DLD1 (cell line): ENCODE measurements at regions not wholly inside any gene's neighbourhood (a gene's known extent, or its start where the extent isn't known, plus 50 kb on each side); places are given as distances from the start of the nearest gene placed in this dataset.

Experiments used
- in situ Hi-C: cut with HindIII; loops from 2 replicates; pipeline ENCODE4 v1.10.0; 2017; ENCODE audit warnings: low sequenced_read_pairs

GRCh38 chr15:47824147-47824546 is 106.8 kb downstream of the SEMA6D start:
- in situ Hi-C loops, result no loop called here

DNA sequence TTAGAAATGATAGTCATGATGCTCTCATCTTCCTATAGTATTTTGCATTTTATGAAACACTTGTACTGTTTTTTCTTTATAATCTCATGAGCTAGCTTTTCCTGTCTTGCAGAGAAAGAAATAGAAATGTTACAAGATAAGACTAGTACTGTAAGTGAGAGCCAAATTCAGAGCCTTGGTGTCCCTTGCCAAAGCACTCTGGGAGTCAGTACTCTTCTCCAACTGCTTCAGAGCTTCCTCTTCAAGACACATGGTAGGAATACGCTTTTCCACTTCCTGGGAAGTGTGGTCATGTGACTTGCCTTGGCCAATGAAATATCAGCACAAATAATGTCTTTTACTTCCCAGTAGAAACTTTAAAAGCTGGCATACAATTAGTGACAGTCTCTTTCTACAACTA is 112.4 kb downstream of the SEMA6D start:
- in situ Hi-C loops, result no loop called here

DNA sequence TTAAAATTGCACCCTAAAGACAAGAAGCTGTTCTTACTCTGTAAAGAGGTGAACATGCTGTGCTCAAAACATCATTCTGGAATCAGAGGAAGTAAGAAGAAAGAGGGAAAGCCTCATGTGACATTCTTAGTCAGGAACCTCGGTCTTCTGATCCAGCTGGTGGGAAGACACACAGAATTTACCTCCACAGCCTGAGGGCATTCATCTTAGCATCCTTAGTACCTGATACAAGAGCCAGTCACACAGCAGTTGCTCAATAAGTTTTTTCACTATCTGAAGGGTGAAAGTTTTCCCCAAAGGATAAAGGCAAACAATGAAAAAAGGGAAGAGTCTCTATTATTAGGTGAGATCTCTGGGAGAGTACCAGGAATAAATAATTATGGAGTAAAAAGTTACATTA is 116.8 kb downstream of the SEMA6D start:
- in situ Hi-C loops, result no loop called here

DNA sequence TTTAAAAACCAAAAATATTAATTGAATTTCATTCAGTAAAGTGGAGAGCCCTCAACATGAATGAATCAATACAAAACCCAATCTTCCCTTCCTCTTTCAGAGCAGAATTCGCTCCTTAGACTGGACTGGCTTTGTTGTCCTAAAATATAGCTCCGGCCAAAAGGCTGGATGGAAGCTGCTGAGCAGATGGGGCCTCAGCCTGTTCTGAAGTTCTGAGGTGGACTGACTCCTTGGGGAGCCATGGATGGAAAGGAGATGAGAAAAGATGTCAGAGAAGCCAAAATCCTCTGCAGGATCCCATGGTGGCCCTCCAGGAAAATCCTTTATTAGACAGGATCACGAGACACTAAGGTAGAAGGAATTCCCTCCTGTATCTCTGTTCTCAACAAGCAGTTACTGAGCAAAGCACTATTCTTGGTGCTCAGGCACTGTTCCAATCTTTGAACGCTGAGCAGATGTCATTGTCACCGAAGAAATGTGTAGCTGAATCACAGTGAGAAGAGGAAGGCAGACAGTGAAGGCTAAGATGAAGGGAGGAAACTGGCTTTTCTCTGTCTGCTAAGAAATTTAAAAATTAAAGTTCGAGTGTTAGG is 122.0 kb downstream of the SEMA6D start:
- in situ Hi-C loops, result no loop called here

GRCh38 chr15:47843124-47843663 is 125.9 kb downstream of the SEMA6D start:
- in situ Hi-C loops, result no loop called here

GRCh38 chr15:47844437-47844836 is 127.1 kb downstream of the SEMA6D start:
- in situ Hi-C loops, result no loop called here

DNA sequence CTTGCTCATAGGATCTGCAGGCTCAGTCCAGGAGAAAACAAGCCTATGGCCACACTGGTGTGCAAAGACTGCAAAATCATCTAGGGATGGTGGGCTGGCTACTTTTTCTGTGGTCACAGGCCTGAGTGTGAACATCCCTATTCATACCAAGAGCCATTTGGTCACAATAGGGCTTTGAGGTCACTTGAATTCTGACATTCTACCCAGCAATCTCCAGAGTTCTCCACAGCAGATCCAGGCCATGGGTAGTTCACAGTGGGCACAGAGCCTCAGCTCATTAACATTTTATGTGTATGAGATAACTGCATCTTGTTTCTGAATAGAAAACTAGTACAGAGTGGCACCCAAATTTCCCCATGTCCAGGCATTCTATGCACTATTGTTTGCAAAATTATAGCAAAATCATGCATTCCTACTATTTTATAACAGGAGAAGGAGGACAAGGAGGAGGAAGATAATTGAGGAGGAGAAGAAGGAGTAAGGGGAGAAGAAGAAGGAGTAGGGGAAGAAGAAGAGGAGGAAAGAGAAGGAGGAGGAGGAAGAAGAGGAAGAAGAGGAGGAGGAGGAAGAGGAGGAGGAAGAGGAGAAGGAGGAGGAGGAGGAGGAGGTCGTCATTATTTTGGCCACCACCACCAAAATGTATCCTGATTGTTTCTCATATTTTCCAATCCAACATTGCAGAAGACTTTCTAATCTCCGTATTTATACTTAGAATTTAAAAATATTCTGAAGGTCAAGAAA is 129.0 kb downstream of the SEMA6D start:
- in situ Hi-C loops, result no loop called here

- in situ Hi-C loops, result no loop called here
Measured at GRCh38 chr15:47846876-47847275, 129.6 kb downstream of the SEMA6D start.

GRCh38 chr15:47856071-47856470 is 138.8 kb downstream of the SEMA6D start:
- in situ Hi-C loops, result no loop called here

GRCh38 chr15:47857014-47857775 is 139.9 kb downstream of the SEMA6D start:
- in situ Hi-C loops, result no loop called here

DNA sequence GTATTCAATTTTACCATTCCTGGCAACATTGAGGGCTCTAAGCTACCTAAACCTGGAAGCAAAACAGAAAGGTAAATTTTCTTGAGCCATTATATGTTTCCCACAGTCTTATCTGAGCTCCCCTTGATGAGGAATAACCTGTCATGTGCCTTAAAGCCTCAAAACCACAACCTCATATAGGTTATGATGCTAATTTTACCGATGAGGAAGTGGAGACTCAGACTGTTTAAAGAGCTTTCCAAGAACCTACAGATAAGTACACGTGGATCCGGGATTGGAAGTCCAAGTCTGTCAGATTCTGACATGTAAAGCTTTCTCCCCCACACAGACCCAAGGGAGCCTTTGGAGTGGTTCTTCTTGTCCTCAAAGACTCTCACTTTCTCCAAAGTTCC is 140.5 kb downstream of the SEMA6D start:
- in situ Hi-C loops, result no loop called here

- in situ Hi-C loops, result no loop called here
Measured at GRCh38 chr15:47861111-47861903, 144.0 kb downstream of the SEMA6D start.

DNA sequence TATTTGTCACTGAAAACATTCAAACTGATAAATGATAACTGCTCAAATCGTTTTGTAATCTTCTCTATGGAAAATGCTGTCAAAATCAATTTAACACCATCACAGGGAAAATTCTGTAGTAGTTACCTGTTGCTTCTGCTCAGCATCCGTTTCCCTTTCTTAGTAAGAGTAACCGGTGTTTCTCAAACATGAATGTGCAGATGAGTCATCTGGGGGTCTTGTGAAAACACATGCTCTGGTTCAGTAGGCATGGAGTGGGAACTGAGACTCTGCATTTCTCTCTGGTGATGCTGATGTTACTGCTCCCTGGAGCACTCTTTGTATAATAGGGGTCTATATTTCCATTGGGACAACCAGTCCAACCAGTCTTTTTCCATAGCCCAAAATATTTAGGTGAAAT is 145.1 kb downstream of the SEMA6D start:
- in situ Hi-C loops, result no loop called here

DNA sequence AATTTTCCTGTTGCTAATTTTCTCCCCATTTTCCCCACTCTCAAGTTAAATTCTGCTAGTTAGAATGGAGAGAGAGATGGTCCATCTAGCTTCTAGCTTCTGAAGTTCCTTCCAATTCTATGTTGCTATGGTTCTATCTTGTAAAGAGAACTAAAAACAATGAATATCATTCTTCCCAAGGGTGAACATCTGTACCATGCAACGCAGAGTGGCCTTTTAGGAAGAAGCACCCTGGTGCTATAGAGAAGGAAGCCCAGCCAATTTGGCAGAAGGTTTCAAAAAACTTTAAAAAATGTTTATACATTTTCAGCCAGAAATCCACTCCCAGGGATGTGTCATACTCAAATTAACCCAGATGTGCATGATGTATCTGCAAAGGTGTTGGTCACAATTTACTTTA is 149.1 kb downstream of the SEMA6D start:
- in situ Hi-C loops, result no loop called here

GRCh38 chr15:47870300-47870955 is 153.1 kb downstream of the SEMA6D start:
- in situ Hi-C loops, result no loop called here

DNA sequence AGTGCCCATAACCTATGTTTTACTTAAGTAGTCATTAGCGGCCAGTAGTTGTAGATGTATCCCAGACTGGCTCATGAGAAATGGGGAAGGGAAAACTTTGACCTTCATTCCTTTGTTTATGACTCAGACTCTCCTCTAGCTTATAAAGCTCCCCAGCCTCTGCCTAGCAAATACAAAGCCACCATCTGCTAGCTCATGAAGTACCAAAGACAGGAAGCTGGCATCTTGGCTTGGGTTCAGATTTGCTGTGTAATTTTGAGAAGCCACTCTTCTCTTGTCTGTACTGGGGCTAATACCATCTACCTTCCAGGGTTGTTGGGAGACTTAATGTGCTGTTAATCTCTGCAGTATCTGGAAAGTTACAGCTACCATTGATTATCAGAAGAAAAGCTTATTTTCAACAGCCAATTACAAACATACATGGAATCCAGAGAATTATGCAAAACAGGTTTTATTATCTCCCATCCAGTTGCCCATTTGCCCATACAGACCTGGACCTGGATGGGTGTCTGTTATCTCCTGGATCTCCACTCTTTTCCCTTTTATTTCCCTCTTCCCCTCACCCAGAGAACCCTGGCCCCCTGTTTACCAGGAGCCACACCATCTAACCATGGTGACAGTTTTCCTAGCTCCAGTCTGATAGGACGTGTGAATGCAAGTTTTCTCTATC is 153.8 kb downstream of the SEMA6D start:
- in situ Hi-C loops, result no loop called here

DNA sequence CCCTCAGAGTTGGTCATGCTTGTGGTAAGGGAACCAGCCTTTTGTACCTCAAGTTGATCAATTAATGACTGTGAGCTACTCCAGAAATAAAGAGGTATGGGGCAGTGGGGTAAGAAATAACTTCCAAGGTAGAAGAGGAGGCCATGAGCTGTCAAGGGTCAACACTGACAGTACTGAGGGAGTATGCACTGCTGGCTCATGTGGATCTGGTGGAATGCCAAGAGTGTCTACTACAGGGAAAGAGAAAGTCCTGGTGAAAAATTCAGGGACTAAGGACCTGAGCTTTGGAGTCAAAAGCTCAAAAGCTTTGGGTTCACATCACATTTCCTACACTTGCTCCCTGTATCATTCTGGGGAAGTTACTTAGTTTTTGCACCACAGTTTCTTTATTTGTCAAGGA is 154.9 kb downstream of the SEMA6D start:
- in situ Hi-C loops, result no loop called here

- in situ Hi-C loops, result no loop called here
Measured at GRCh38 chr15:47872869-47873432, 155.6 kb downstream of the SEMA6D start.

GRCh38 chr15:47876986-47877385 is 159.7 kb downstream of the SEMA6D start:
- in situ Hi-C loops, result no loop called here

GRCh38 chr15:47877836-47878235 is 160.5 kb downstream of the SEMA6D start:
- in situ Hi-C loops, result no loop called here
